Kasumi-1 (cell line): ENCODE measurements at regions not wholly inside any gene's neighbourhood (a gene's known extent, or its start where the extent isn't known, plus 50 kb on each side); places are given as distances from the start of the nearest gene placed in this dataset.

ENCODE experiments used
- DNase-seq, 2 experiments: peaks; one replicate each; lab custom pipeline; 2025; lab: John Stamatoyannopoulos, UW

DNA sequence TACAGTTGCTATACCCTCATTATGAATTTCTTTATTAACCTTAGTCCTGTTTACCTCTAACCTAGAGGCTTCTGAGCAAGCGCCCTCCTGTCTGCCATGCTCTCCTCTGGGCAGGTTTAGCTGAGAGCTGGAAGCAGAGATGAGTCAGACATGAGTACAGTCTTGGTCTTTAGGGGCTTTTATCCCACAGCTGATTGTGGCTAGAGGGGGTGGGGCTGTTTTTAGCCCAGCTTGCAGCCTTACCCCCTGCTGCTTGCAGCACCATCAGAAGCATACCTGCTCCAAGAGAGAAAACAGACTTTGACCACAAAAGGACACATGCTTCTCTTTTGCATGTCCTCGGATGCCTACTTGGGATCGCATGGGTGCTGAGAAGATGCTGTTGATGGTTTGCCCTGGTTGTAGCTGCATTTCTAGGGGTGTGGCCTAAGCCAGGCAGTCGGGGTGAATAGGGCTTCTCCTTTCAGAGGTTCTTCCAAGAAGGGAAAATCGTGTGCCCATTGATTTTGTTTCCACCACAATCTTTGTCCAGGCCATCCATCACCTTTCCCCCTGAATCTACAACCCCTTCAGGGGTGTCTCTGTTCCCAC lies 115.0 kb upstream of the LGALSL start:
- peak in 1 of 2 experiments; percentile 3 for DNase-seq

DNA sequence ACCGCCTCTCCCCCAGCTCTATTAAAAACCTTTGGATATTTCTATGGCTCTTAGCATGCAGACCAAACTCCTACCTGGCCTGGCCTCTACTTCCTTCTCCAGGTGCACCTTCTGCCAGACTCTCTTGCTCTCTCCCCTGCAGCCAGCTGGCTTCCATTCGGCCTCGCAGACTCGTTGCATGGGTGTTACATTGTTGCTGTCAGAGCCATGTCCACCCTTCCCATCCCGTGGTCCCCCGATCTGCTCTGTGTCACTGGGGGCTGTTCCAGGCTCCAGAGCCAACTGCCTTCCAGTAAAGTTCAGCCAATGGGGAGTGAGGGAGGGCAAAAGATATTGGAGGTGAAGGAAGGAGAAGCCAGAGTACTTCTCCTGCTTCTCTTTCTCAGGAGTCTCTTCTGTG lies 112.5 kb upstream of the LGALSL start:
- DNase-seq: no peak

DNA sequence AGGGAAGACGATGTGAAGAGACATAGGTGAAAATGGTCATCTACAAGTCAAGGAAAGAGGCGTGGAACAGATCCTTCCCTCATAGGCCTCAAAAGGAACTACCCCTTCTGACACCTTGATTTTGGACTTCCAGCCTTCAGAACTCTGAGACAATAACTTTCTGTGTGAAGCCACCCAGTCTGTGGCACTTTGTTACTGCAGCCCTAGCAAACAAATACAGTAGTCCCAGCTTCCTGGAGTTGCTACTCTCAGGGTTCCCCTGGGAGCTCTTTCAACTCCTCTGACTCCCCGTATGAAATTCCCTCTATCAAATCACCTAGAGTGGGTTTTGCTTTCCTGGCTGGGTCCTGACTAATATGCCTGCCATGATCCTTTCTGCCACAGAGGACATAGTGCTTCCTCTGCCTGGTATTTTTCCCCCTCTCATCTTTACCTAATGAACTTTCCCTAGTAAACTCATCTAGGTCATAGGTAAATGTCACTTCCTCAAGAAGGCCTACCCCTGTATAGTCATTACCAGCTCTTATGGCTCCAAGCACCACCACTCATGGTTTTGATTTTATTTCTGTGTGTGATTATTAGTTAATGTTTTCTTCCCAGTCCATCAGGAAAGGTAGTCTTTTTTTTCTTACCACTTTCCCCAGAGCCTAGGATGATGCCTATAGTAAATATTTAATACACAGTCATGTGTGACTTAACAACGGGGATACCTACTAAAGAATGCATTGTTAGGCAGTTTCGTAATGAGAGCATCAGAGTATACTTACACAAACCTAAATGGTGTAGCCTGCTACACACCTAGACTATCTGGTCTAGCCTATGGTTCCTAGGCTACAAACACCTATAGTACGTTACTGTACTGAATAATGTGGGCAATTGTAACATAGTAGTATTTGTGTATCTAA lies 111.5 kb upstream of the LGALSL start:
- no peak for DNase-seq

DNA sequence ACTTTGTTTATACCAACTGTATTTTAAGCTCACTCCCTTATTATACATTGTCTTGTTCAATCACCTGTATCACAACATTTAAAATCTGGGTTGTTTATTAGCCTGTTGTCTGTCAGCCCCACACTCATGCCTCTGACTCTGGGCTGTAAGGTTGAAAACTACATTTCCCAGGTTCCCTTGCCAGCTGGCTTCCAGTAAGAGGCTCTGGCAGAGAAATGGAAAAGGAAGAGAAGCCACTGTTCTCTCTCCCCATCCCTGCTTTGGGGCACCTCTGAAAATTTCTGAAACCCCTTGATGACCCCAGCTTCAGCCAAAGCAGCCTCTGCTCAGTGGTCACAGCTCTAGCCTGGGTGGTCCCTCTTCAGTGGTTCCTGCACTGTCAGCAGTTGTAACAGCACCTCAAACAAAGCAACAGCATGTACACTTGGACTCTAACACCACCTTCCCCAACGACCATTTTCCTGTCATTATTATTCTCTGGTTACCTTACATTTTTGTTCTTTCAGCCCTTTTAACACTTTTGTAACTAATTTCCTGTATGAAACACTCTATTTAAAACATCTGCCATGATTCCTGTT lies 108.9 kb upstream of the LGALSL start:
- DNase-seq: peak; percentile 0 to 2

DNA sequence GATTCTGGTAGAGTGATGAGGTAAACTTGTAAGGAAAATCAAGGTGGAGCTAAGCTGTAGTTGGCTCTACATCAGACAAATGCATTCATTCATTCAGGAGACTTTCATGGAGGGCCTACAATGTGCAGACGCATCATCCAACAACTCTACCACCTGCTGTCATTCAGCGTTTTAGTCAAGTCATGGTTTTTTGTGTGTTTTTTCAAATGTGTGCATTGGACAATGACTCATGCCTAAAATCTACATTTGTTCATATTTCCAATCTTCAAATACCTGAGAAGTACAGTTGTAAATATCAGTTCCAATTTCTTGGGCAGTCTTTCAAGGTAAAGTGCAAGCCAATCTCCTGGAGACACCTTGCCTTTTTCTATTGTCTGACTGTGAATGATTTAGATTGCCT lies 108.0 kb upstream of the LGALSL start:
- DNase-seq: no peak

DNA sequence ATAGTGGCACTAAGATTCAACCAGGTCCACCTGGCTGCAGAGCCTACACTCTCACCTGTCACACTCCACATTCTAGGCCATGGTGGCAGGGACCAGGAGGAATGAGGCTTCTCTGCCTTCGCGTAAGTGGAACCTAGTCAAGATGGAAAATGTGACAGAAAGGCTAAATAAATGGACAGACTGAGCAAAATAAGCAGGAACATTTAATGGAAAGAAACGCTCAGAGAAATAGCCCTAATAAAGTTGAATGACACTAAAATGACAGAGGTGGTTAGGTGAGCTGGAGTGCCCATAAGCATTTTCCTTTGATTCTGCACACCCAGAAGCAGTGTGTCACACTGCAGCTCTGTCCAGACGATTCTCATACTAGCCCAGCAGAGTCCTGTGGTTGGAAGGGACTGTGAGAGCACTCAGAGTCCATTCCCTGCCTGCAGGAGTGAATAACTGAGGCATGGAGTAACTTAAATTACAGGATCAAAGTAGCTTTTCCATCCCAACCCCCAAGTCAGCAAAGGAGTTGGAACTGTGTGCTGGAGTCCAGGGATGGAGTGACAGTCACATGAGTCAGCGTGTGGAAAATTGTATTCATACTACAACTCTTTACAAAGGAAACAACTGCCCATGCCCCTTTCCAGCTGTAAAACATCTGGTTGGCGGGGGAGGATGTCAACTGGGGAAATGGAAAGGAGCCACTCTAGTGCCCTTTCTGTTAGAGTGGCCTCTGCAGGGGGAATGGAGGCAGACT lies 105.4 kb upstream of the LGALSL start:
- no peak for DNase-seq

DNA sequence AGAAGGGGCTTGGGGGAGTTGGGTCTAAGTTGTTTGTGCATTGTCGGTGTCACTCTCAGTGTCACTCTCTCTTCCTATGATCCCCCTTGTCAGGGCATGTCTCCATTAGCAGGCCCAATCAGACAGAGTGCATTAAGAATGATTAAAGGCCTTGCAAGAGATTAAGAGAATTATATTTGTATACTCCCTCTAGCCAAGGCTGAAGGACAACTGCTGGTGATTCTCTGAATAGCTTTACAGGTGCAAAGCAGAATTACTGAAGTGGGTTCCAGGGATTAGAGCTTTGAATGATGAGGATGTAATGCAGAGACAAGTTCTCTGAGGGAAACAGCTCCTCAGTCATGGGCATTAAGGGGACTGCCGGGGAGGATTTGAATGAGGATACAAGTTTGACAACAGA lies 104.8 kb upstream of the LGALSL start:
- DNase-seq: no peak

DNA sequence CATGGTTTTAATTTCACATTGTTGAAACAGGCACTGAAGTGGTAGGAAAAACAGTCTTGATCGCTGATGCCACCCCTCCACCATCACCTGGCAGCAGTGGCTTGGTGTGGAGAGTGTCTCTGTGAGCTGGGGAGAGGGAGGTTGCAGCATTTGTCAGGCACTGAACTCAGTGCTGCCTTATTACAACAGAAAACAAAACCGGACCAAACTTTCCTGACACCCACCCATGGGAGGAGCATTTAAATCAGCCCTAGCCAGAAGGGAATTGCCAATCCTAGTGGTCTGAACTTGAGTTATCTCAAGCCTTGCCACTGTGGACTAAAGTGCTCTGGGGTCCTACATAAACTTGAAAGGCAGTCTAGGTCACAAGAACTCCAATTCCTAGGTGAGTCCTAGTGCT lies 103.0 kb upstream of the LGALSL start:
- DNase-seq: no peak

DNA sequence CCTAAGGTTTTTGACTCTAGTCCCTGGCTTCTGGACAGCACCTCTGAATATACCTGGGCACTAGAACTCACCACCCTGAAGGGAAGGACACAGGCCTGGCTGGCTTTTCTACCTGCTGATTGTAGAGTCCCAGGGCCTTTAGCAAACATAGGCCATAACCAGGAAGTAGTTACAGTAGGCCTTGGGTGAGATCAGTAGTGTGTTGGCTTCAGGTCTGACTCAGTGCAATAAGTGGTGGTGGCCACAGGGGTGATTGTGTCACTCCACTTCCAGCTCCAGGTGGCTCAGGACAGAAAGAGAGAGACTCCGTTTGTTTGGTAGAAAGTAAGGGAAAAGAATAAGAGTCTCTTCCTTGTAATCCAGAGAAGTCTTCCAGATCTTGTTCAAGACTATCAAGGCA lies 101.7 kb upstream of the LGALSL start:
- DNase-seq: no peak

DNA sequence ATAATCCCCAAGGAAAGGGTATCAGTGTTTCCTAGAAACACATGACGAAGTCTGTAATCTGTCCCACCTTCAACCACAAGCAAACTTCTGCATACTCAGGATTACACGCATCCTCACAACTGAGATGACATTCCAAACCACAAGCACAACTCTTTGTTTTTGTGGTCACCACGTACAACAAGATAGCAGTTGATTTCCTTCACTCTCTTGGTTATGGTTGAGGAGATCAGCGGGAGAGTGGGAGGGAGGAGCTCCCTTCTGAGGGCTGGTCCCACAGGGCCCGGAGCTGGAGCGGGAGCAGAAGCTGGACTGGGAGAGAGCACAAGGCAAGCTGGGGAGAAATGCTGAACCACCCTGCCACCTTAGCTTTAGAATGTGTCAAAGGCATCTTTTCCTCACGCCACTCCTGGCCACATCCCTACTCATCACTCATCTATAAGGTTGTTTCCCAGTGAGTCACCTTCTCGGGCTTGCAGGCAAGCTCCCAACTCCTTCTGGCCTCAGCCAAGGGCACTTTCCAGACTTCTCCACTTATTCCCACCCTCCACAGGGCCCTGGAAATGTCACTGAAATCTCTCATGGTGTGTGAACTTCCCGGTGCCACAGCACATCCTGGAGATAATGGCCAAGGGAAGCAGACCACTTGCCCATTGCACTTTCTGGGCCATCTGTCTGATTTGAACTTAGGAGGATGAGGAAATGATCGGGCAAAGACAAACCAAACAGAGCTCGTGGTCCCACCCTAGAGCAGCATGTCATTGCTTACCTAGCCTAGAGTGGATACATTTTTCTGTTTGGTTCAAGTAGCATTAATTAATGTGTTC lies 98.9 kb upstream of the LGALSL start:
- DNase-seq: no peak

DNA sequence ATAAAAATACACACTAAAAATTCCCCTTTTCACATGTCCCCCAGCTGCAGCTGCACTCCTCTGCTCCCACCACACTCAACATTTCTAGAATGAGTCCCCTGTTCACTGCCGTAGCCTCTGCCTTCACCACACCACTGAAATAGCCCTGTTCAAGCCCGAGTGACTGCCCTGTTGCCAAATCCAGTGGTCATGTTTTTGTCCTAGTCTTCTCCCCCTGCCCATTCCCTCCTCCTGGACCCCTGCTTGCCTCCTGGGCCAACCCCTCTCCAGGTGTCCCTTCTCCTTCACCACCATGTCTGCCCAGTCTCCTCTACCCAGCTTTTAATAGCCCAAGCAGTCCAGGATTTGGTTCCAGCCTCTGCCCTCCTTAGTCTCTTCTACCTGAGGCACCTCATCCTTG lies 97.1 kb upstream of the LGALSL start:
- DNase-seq: no peak

DNA sequence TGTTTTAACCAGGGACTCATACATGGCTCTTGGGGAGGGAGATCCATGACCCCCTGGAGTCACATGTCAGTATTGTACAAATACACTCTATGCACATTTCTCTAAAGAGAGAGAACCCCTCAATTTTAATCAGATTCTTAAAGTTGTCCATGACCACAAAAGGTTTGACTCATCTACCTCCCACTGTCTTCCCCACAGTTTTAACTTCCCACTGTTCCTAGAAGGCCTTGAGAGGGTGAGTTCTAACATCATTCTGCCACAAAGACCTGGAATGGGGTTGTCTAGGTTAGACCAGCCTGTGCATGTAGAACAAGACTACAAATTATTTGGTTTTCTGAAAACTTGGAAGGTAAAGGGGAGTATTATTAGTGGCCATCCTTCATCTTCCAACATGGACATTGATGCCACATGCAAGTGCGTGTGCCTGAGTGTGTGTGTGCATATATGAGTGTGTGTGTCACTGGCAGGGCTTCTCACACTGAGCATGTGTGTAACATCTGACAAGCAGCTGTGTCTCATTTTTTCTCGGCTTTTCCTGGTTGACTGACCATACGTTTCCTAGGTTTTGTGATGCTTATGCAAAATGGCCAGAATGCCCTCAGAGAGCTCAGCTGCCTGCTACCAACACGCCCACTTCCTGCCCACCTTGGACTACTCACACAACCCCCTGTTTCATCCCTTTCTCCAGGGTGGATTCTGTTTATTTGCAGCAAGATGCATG lies 94.6 kb upstream of the LGALSL start:
- no peak for DNase-seq

DNA sequence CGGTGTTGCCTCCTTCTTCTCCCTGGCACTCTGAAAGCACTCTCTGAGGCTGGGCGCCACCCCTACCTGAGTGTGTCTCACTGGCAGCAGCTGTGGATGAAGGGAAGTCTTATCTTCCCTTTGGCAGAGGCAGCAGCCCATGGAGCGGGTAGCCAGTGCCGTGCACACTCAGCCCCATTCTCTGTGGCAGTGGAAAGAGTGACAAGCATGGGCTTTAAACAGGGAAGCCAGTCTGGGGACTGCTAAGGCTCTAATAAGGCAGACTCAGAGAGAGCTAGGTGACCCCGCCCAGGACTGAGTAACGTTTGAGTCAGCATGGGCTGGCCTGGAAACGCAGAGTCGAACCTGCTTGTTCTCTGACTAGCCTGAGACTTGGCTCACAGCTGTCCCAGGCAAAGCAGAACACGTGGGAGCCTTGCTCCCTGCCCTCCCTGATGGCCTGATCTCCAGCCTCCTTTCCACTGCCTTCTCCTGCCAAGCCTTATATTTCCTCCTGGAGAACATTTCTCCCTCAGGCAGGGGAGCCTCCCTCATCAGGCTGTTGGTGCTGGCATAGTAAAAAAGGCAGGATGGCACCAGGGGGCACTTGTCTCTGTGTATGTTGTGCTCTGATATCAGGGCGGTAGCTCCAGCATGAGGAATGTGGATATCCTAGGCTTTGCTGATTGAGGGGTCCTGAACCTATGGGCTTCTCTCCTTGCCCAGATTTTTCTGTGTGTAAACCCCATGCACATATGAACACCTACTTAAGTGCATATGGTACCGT lies 93.9 kb upstream of the LGALSL start:
- DNase-seq: no peak

DNA sequence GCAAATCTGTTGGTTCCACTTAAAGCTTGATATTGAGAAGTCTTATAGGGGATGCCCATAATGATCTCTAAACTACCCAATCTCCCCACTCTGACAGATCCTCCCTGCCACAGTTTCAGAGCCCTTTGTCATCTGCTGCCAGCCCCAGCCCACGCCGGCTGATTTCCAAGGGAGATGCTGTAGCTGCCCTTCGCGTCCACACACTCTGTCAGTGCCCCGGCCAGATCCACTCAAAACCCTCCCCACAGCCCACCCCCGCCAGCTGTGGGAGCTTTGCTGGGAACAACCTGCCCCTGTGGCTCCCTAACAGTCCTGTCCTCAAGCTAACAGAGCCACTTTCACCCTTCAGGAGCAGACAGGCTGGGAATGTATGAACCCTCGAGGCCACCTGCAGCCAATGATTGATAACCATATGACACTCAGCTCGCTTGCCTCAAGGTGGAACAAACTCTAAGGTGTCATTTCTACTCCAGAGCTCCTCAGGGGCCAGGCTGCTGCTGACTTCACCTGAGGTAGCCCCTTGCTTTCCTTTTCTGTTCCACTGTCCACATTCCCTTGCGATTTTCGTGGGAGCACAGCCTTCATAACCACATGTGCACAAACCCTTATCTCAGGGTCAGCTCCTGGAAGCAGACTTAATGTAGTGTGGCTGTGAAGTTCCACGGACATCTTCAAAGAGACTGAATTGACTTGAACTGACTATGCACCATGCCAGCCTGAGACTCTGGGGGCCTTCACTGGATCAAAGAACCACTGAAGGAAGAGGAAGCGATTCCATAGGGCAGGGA lies 92.6 kb upstream of the LGALSL start:
- DNase-seq: no peak

DNA sequence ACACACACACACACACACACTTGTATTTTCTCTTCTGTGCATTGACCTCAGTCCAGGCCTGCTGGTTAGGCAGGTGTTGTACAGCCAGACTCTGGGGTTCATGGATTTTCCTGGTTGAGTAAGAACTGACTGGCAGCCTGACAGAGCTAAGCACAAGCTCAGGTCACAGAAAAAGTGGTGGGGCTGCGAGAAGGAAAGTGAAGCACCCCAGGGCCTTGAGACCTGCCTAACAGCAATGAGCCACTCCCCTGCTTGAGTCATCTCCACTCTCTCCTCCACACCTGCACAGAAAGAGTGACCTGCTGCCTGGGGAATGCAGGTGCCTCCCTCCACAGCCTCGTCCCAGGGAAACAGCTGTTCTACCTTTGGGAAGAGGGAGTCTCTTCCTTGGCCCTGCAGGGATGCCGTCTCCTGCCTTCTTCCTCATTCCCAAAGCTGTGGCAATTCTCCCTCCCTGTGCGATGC lies 91.4 kb upstream of the LGALSL start:
- no peak for DNase-seq

DNA sequence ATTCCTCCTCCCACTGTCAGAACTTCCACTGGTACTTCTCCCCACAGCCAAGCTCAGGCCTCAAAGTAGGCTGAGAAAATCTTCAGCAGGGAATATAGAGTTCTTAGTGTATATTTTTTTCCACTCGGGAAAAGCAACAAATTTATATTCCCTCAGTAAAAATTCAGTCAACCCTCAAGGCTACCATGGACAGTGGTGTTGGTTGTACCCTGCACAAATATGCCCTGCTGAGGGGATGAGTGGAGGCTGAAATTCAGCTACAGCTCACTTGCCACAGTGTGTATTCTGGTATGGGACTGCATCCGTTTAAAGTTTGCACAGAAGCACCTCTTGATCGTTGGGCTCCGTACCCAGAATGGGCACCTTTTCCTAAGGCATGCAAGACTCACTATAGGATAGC lies 90.8 kb upstream of the LGALSL start:
- no peak for DNase-seq

DNA sequence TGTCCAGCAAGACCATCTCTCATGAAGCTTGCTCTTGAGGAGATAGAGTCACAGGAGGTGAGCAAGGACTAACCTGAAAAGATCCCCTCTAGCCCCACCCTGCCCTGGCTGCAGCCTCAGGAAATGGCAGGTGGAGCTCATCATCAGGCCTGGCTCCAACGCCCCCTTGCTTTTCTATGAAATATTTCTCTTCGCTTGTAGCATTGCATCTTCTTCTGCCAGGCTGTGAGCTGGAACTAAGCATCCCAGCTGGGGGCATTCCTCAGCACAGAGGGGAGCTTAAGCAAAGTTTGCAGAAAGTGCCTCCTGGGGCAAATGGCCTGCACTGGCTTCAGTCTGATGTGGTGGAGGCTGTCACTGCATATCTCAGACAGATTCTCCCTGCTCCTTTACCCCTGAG lies 90.1 kb upstream of the LGALSL start:
- DNase-seq: no peak

DNA sequence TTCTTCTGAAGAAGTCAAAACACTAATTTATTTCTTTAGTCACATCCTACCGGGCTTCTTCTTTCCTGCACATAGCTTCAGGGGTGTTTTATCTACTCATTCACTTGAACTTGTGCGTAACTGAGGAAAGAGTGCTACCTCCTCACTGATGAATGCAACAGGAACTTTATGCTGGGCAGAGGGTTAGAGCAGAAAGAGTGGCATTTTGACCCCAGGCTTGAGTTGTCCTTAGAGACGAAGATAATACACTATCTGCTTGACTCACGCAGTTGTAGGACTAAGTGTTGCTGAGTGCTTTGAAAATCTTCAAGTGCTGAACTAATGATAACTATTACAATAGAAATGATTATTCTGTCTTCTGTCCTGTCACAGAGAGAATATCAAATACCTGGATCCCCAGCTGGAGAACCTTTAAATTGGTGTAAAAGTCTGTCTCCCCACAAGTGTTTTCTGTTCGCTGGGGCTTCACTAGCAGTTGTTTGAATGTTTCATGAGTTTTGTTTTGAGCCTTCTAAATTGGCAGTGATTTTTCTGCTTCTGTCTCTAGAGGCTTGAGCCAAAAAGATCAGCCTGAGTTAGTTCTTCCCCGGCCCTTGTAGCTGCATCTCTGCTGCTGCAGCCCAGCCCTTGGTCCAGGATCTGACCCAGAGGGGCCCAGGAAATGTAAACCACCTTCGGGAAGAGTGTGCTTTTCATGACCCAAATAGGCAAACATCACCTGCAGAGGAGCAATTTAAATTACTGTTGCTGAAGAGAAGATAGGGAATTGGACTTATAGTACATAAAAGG lies 86.3 kb upstream of the LGALSL start:
- DNase-seq: no peak

DNA sequence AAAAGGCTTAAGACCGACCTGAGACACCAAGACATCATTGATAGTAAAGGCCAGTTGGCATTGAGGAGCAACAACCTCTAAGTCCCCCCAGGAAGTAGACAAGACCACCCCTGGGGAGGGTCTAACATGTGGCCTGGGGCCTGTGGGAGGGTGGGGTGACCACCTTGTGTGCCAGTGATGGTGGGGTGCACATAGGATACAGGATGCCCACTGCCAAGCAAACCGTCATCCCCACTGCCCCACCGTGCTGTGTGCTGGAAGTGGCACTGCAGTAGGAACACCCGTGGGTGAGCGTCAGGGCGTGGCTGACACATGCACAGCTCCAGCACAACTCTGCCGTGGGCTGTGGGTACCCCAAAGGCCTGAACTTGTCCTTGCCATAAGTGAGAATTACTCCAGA lies 84.3 kb upstream of the LGALSL start:
- no peak for DNase-seq
